GM21381 (cell line): ENCODE measurements at regions not wholly inside any gene's neighbourhood (a gene's known extent, or its start where the extent isn't known, plus 50 kb on each side); places are given as distances from the start of the nearest gene placed in this dataset.

Experiments
- ATAC-seq: cut with Tn5 transposase; IDR thresholded peaks from one replicate; pipeline ENCODE4 v1.9.1; 2021; ENCODE audit warnings: mild to moderate bottlenecking, moderate library complexity; ENCODE audit not compliant: unreplicated experiment

GRCh38 chr6:23002044-23002619 is 432.8 kb downstream of the HDGFL1 start:
- ATAC-seq = no peak

GRCh38 chr6:23003671-23004467 is 434.5 kb downstream of the HDGFL1 start:
- ATAC-seq = no peak

- no peak for ATAC-seq
Observed at GRCh38 chr6:23006656-23007055, 437.3 kb downstream of the HDGFL1 start.

GRCh38 chr6:23011615-23012014 is 442.2 kb downstream of the HDGFL1 start:
- ATAC-seq = no peak

GRCh38 chr6:23013776-23014175 is 444.4 kb downstream of the HDGFL1 start:
- no peak for ATAC-seq

GRCh38 chr6:23016696-23017095 is 447.3 kb downstream of the HDGFL1 start:
- no peak for ATAC-seq

- ATAC-seq = no peak
Observed at GRCh38 chr6:23021487-23021886, 452.1 kb downstream of the HDGFL1 start.

GRCh38 chr6:23027281-23027680 is 457.9 kb downstream of the HDGFL1 start:
- ATAC-seq = no peak

GRCh38 chr6:23031986-23032385 is 462.6 kb downstream of the HDGFL1 start:
- ATAC-seq = no peak

GRCh38 chr6:23034926-23035325 is 465.6 kb downstream of the HDGFL1 start:
- ATAC-seq = no peak

- no peak for ATAC-seq
Observed at GRCh38 chr6:23036406-23036983, 467.1 kb downstream of the HDGFL1 start.

- ATAC-seq = no peak
Observed at GRCh38 chr6:23040899-23041298, 471.5 kb downstream of the HDGFL1 start.

- ATAC-seq = no peak
Observed at GRCh38 chr6:23045280-23045679, 475.9 kb downstream of the HDGFL1 start.

- ATAC-seq = no peak
Observed at GRCh38 chr6:23055523-23055922, 486.2 kb downstream of the HDGFL1 start.

- ATAC-seq = no peak
Observed at GRCh38 chr6:23073821-23074220, 504.5 kb downstream of the HDGFL1 start.

- ATAC-seq = no peak
Observed at GRCh38 chr6:23077772-23078171, 508.4 kb downstream of the HDGFL1 start.

GRCh38 chr6:23081701-23082100 is 512.3 kb downstream of the HDGFL1 start:
- no peak for ATAC-seq

GRCh38 chr6:23086100-23086499 is 516.7 kb downstream of the HDGFL1 start:
- no peak for ATAC-seq

- ATAC-seq = no peak
Observed at GRCh38 chr6:23087471-23087870, 518.1 kb downstream of the HDGFL1 start.

- ATAC-seq = no peak
Observed at GRCh38 chr6:23088761-23089160, 519.4 kb downstream of the HDGFL1 start.

- no peak for ATAC-seq
Observed at GRCh38 chr6:23089981-23090380, 520.6 kb downstream of the HDGFL1 start.

- ATAC-seq = no peak
Observed at GRCh38 chr6:23091795-23092194, 522.4 kb downstream of the HDGFL1 start.
